ENCODE measurements at regions not wholly inside any gene's neighbourhood (a gene's known extent, or its start where the extent isn't known, plus 50 kb on each side); places are given as distances from the start of the nearest gene placed in this dataset.

GRCh38 chr11:37718431-37718999 is 1120.5 kb upstream of the RAG2 start:
- TF ChIP-seq ZNF384 (IDR thresholded peaks at IDR 0.05): no peak
- no peak for TF ChIP-seq SP1 (IDR thresholded peaks at IDR 0.05)
- no peak for TF ChIP-seq LEF1 (IDR thresholded peaks at IDR 0.05; ENCODE audit: borderline replicate concordance)
- no peak for TF ChIP-seq FOXK2 (IDR thresholded peaks at IDR 0.05)
- no peak for TF ChIP-seq FOXA1 (IDR thresholded peaks at IDR 0.05)
- TF ChIP-seq FOXM1 (IDR thresholded peaks at IDR 0.05; ENCODE audit: borderline replicate concordance): no peak
- TF ChIP-seq BHLHE40 (IDR thresholded peaks at IDR 0.05; ENCODE audit: borderline replicate concordance): no peak
- TF ChIP-seq NFRKB (IDR thresholded peaks at IDR 0.05): no peak
- TF ChIP-seq SUZ12 (IDR thresholded peaks at IDR 0.05): no peak
